T-helper 22 cell (primary cell): ENCODE measurements at regions not wholly inside any gene's neighbourhood (a gene's known extent, or its start where the extent isn't known, plus 50 kb on each side); places are given as distances from the start of the nearest gene placed in this dataset.

ENCODE experiments used
- DNase-seq: peaks from one replicate; pipeline ENCODE4 v3.0.0-alpha.2; 2020; ENCODE audit warnings: low read depth

DNA sequence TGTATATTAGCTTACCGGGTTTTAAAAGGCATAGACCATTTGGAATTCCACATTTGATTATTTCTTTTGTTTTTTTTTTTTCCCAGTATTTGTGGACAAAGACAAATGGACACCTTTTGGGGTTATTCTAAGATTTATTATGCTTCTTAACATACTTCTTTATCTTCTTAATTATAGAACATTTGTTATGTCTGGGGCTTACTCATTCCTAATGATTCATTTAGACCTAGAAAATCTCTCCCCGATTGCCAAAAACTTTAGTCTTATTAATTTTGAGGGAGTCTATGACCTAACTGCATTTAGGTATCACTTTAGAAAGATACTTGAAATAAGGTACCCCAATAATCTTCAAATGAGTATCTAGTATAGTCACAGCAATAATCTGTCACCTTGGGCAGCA is 170.7 kb upstream of the PREP start:
- no peak for DNase-seq

DNA sequence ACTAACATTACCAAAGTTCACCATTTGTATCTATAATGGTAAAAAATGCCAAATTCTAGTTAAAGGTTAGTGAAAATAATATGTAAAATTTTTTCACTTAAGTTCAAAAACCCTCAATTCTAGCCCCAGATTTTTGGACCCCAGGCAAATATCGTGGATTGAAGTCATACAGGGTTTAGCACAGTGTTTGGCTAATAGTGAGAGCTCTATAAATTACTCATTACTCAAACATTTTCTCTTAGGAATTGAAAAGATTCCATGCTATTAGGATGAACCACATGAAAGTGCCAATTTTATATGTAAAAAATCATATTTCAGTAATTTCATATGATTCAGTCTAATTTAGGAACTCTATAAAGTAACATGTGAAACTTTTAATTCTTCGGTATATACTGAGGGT is 170.3 kb upstream of the PREP start:
- DNase-seq: no peak

DNA sequence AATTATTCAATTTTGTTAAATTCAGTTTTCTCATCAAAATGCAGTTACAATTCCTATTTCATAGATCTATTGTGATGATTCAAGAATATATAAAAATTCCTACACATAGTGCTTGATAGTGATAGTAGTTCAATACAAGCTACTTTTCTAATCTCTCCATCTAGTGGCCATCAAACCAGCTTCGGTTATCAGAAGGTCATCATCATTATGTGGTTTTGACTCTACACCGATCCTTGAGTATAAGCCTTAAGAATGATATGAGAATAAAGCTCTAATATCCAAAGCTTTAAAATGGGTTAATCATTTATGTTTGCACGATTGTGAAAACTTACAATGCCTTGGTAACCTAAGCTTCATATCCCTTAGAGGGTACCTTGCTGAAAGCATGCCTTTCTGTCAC is 167.5 kb upstream of the PREP start:
- DNase-seq: no peak

DNA sequence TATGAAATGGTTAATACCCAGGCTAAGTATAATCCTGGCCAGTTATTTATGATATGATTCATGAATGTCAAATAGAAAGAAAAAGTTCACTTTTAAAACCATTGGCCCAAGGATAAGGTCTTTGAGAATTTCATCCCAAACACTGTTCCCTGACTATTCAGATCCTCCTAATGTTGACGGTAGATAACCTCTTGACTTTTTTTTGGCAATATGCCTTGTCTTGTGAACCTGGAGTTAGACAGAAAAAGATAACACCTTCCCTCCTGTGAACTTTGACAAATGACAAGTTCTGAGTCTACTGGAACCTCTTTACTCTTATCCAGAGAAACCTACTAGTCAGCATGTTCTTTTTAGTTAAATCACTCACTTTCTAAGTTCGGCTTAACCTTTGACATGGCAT is 166.8 kb upstream of the PREP start:
- no peak for DNase-seq

DNA sequence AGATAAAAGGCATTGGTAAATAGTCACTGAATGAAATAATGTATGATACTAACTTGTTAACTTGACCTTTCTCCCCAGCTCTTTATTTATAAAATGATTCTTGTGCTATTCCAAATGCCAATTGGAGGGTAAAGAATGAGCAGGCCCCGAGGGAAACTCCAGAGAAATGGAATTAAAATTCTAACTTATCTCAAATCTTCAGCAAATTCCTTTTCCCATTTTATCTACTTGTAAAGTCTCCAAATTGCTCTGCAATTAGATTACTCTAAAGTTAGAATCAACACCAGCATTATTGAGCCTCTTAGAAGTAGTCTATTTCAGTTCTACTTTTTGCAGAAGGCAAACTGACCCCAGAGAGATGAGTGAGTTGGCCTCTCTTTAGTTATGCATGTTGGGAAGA is 165.9 kb upstream of the PREP start:
- DNase-seq: no peak

DNA sequence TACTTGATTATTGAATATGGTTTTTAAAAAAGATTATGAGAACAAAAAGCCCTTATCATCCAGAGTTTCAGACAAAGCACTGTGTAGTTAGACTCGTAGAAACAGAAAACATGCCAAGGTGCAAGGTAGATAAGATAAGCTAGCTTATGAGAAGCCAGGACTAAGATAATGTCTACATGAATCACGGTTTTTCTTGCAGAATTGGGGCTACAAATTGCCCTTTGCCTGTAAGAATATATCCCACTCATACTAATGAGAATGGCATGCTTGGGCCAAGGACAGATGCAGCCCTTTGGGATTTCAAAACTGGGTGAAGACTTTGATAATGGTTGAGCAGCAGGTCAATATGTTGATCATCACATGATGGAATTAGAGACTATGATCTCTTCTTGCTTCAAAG is 165.3 kb upstream of the PREP start:
- no peak for DNase-seq

DNA sequence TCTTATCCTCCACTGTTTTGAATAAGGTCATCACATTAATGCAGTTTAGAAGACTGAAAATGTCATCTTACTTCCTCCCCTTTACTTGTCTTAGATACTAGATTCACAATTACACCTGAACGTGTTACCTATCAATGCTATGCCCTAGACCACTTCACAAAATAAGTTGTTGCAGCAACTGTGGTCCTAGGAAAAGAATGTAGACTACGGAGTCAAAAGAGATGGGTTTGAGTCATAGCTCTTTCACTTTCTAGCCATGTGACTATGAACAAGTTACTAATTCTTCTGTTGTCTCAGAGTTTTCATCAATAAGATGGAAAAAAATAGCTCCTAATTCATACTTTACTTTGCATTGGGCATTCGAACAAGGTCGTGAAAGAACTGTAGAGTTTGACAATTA is 164.3 kb upstream of the PREP start:
- no peak for DNase-seq

DNA sequence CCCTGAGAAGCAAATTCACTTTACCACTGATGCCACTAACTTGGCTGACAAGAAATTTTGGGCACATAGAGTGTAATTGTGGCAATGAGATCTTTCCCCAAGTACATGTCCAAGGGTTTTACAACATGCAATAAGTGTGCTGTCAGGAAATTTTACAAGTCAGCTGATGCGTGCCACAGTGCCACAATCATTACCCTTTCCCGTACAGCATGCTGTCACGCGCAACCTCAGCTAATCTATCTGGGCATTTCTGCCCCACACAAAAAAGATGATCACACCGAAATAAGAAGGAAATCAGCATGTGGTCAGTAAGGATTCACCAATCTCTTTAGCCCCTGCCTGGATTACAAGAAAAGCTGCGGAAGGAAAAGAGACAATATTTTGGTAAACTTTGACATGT is 163.6 kb upstream of the PREP start:
- no peak for DNase-seq

DNA sequence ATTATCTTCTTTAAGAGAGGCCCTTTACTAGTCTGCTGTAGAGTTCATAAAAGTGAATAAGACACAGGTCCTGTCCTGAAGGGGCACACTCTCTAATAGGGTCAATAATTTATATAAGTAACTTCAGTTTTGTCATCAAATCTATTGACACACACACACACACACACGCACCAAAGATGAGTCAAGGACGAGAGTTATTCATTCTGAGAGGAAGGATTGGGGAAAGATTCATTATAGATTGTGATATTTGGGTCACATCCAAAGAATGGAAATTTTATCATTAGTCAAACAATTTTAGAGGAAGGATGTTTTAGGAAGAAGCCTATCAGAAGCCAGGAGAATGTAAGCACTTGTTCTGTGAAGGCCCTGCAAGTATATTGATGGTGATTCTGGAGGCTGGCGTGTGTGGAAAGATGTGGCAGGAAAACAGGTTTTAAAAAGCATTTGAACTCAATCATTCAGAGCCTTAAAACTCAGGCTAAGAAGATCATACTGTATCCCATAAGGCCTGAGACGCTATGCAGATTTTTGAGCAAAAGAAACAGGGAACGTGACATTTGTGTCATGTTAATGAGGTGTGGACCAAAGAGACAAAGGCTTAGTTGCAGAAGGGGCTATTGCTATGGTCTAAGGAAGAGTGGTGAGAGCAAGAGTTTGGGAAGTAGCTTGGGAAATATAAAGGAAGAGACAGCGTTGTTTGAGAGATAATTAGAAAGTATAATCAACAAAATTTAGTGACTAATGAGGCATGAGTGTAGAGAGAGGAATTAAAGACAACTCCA is 161.4 kb upstream of the PREP start:
- DNase-seq: no peak

DNA sequence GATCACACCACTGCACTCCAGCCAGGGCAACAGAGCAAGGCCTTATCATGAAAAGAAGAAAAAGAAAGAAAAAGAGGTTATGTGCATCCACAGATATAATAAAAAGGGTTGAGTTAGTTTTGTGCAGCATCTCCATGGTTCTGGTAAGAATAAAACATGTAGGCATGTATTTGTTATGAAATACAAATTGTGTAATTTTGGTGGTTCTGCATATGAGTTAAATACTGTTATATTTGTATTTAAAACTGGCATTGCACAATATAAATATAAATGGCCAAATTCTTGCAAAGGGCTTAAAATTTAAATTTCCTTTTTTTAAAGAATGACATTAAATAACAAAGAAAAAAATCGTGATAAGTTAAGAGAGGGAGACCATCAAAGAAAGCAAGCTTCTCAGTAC is 159.1 kb upstream of the PREP start:
- DNase-seq: no peak

DNA sequence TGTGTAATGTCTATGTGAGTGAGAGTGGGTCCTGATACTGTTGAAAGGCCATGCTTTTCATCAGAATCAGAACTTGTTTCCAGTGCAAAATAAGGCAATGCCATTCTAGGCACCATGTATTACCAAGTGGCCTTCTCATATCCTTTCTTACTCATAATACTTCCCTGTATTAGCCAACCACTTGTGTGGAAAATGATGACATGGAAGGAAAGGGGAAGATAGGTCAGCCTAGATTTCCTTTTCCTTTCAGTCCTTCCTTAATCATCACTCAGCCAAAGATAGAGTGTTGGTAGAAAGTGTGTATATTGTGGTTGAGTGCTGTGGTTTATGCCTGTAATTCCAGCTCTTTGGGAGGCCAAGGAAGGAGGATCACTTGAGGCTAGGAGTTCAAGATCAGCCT is 158.6 kb upstream of the PREP start:
- no peak for DNase-seq

DNA sequence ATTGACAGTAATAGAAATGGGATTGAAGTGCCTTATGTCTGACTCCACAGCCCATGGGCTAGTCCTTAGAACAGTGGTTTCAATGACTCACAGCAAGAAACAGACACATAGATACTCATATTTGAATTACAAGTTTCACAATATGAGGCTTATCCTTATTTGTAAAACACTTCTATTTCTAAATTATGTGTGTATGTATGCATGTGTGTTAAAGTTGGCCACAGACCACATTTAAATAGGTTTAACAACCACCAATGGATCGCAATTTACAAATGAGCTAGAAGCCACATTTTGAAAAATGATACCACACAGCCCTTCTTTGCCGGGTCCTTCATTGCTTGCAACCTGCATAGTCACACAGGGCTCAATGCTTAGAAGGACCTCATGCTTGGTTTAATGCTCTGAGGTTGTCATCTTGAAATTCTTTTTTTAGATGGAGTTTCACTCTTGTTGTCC is 157.8 kb upstream of the PREP start:
- no peak for DNase-seq

DNA sequence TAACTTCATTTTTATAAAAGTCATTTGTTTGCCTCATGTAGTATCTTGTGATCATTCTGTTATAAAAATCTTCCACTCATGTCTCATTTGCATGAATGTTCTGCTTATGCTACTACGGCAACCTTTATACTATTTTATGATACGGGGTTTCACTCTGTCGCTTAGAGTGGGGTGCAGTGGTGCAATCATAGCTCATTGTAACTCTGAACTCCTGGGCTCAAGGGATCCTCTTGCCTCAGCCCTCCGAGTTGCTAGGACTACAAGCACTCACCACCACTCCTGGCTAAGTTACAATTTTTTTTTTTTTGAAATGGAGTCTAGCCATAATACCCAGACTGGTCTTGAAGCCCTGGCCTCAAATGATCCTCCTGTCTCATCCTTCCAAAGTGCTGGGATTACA is 154.4 kb upstream of the PREP start:
- DNase-seq: no peak

DNA sequence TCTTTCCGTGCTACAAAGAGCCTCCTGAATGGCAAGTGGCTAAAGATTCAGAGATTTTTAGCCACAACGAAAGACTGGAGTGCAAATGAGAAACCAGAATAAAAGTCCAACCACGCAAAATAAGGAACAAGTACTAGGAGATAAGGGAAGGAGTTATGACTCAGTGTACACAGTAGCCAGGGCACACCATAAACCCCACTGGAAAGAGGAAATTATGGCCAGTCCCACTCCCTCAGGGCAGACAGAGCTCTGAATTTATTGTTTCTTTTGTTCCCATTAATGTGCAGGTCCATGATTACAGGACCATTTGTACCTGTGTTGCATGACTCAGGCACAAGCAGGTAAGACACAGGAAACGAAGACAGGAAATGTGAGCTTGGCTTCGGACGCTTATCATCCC is 150.3 kb upstream of the PREP start:
- no peak for DNase-seq

DNA sequence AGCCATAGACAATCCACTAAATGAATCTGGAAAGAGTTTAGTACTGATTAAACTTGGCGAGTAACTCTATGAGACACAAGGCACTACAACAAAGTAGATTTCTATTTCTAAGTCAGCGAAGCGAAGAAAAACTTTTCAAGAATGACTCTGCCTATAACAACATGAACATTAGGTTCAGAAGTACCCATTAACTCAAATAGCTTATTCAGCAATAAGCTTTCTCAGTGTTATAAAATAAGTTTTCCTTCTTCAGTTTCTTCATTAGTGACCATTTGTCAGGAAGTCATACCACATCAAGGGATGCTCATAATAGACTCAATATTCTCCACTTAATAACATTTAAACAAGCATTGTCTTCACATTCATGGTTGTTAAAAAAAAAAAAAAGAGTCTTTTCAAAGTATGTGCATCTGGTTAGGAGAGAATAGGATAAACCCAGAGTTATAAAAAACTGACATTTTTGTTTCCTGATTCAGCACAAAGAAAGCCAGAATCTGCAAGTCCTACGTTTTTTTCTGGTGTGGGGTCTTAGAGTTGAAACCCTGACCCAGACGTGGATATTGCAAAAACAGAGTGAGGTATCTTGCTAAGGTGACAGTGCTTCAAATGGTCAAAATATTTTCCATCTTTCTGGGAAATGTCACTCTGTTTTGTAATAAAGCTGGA is 148.2 kb upstream of the PREP start:
- no peak for DNase-seq

DNA sequence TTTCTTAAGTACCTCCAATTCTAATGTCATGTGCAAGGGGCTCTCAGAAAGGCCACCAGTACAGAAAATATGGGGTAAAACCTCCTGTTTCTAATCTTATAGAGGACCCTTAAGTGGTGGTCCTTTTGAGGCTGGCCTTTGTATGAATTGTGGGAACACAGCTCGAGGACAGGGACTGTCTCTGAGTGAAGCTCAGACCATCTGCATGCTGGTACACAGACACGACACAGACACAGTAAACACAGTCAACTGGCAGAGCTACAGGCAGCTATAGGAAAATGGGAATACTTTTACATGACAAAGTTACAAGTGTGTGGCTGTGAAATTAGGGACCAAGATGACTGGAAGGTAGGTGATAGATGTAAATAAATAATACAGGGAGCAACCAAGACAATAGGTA is 143.9 kb upstream of the PREP start:
- DNase-seq: no peak

DNA sequence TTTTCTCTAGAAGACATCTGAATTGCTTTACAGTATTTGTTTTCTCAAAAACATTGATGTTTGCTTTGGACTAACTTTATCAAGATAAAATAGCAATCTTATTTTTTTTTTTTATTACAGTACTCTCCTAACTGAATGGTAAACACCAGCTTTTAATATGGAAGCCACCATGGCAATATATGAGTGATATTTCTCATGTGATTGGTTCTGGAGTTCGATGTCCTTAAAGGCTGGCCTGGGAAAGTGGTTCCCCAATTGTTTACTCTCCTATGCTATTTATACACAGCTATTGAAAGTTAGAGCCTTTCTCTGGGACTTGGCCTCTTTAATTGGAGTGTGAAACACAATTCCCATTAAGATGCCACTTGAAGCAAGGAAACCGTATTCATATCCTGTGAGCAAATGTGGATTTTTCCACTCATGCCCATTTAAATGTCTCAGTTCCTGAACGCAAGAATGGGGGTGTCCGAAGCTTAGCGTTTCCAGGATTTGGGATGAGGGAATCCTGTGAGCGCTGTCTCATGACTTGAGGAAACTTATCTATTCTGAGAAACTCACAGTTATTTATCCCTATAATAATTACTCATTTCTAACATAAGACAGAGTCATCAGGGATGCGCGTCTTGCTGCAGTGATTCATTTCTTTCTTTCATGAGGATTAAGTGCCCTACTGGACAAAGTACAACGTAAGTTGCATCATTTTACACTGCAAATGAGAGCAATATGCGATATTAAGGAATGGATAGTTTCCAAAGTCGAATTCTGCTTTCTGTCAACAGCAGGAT is 143.3 kb upstream of the PREP start:
- DNase-seq: no peak

DNA sequence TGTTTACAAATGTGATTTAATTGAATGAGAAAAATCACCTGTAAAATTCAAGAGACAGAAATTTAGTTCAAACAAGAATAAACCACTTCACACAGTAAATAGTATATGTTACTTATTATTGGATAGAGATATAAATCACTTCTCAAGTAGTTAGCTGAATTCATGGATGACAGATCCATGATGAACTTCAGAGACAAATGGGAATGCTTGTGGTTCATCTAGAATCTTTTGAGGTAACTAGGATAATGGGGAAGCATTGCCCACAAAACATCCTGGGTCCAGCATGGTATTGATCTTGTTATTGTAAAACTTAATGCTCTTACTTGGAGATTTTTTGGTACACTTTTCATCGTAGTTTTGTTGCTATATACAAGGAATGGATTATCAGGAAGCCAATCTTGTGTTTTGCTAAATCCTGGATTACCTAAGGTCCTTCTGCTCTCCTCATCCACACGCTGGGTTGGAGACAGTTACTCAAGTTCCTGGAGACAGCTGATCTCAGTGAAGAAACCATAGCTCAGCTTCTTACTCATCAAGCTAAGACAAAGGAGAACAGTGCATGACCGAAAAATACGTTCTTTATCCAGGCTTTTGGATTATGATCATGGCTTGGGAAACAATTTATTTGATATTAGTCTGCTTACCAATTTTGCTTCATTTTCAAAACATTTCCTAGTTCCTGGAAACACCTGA is 142.5 kb upstream of the PREP start:
- no peak for DNase-seq

DNA sequence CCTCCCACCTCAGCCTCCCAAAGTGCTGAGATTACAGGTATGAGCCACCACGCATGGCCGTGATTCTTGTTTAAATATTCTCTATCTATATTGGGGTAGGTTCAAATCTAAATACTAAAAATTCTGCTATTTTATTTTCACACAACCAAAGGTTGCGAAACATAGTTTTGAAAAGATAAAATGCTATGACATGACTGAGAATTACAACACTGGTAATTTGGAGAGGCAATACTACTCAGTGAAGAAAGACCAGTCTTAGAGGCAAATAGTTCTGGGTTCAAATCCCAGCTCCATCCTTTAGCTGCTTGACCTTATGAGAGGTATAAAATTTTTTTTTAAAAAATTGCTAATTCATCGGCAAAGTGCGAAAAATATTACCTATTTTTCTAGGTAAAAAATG is 137.0 kb upstream of the PREP start:
- DNase-seq: no peak

DNA sequence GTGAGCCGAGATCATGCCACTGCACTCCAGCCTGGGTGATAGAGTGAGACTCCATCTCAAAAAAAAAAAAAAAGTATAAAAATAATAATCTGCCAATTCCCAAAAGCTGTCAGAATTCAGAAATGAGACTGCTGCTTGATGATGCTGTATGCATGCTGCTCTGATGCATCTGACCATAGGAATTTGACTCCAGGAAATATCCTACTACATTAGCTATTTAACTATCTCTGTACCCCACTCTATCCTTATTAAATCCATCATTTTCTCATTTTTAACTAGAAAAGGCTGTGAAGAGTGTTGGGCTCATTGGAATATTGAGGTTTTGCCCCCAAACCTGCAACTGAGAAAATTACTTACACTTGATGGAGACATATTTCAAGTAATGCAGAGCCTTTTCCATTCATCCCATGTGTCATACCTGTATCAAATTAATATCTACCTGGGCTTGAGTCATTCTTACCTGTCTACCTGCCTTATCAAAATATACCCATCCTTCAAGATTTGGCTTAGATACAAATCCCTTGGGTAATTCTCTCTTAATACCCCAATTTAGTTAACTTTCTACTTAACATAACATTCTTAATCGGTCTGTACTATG is 135.2 kb upstream of the PREP start:
- DNase-seq: no peak

DNA sequence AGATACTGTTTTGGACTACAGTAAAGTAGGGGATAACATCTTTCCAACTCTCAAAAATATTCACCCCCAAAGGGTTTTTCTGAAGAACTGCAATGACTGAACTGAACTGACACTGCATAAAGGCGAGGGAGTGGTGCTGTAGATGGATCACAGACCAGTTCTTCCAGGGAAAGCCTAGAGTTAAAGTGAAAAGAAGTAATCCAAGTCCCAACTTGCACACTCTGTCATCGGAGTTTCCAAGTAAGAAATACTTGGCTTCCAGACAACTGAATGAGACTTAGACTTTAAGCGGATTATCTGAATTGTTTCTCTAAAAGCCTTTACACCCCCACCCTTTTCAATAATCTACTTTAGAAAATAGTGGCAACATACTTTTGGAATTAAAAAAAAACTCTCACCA is 134.1 kb upstream of the PREP start:
- DNase-seq: no peak

DNA sequence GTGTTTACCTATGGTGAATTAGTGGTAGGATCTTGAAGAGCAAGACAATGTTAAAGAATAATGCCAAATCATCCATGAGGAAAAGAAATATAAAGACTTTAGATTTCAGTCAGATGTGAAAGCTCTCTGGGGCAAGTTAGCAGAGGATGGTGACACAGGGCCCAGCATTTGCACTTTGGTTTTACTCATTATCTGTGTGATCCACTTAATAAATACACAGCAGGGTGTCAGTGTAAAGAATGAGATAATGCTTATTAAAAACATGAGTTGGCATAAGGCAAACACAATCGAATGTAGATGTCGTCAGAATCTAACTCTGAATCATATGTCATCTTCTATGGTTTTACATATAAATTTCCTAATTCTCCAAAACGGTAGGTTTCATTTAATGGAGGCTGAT is 130.4 kb upstream of the PREP start:
- no peak for DNase-seq
